Esophagus muscularis mucosa (tissue), 4 donors: ENCODE measurements at regions not wholly inside any gene's neighbourhood (a gene's known extent, or its start where the extent isn't known, plus 50 kb on each side); places are given as distances from the start of the nearest gene placed in this dataset.
"Not testable (repeated sequence)": the region's sequence is repeated elsewhere in the genome, so short reads cannot be mapped to it uniquely, and the experiment has no call there.

ENCODE experiments used
- EP300 ChIP-seq: sonication (generic); formaldehyde crosslinking; IDR thresholded peaks from one replicate; pipeline ENCODE4 v1.6.1; 2017; ENCODE audit warnings: antibody characterized with exemption
- POLR2A ChIP-seq: fragments of 450-650 bp; IDR thresholded peaks from one replicate; pipeline ENCODE4 v1.6.1; 2017; ENCODE audit warnings: antibody characterized with exemption, moderate library complexity, mild to moderate bottlenecking, low read depth
- POLR2AphosphoS5 ChIP-seq, 2 donors: sonication (generic); formaldehyde crosslinking; IDR thresholded peaks; one replicate each; pipeline ENCODE4 v1.6.1; 2017; ENCODE audit warnings: antibody characterized with exemption in 2 of 2
- TF ChIP-seq, protein P1 (sequence below), 3 experiments: fragments of 200-600 bp in 2 of 3; fragments of 450-650 bp in 1 of 3; sonication (generic) in 2 of 3; IDR thresholded peaks; one replicate each; pipeline ENCODE4 v1.5.1; 2017 to 2019; ENCODE audit warnings: antibody characterized with exemption in 3 of 3, mild to moderate bottlenecking in 2 of 3, moderate library complexity in 1 of 3

DNA sequence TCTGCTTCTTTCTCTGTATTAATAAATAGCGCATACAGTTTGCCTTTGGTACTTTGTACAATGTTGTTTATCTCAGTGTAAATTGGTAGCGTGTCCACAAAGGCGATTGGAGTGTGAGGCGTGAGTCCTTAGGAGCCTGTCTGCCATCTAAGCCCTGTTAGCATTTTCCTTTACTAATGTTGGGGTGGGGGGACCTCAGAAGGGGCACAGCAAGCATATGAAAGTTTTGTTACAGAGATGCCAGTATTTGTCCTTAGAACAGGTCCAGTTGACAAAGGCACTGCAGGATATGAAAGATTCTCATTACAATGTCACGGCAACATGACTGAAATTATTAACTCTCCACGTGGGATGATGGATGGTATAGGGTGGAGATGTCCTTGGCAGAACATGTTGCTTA lies 796.8 kb upstream of the TPTE start:
- TF ChIP-seq EP300; POLR2AphosphoS5 (IDR thresholded peaks at IDR 0.05); POLR2A: not testable (repeated sequence)
- TF ChIP-seq, protein P1, sequence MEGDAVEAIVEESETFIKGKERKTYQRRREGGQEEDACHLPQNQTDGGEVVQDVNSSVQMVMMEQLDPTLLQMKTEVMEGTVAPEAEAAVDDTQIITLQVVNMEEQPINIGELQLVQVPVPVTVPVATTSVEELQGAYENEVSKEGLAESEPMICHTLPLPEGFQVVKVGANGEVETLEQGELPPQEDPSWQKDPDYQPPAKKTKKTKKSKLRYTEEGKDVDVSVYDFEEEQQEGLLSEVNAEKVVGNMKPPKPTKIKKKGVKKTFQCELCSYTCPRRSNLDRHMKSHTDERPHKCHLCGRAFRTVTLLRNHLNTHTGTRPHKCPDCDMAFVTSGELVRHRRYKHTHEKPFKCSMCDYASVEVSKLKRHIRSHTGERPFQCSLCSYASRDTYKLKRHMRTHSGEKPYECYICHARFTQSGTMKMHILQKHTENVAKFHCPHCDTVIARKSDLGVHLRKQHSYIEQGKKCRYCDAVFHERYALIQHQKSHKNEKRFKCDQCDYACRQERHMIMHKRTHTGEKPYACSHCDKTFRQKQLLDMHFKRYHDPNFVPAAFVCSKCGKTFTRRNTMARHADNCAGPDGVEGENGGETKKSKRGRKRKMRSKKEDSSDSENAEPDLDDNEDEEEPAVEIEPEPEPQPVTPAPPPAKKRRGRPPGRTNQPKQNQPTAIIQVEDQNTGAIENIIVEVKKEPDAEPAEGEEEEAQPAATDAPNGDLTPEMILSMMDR (IDR thresholded peaks at IDR 0.05) = not testable (repeated sequence)
